ENCODE measurements at regions not wholly inside any gene's neighbourhood (a gene's known extent, or its start where the extent isn't known, plus 50 kb on each side); places are given as distances from the start of the nearest gene placed in this dataset.

DNA sequence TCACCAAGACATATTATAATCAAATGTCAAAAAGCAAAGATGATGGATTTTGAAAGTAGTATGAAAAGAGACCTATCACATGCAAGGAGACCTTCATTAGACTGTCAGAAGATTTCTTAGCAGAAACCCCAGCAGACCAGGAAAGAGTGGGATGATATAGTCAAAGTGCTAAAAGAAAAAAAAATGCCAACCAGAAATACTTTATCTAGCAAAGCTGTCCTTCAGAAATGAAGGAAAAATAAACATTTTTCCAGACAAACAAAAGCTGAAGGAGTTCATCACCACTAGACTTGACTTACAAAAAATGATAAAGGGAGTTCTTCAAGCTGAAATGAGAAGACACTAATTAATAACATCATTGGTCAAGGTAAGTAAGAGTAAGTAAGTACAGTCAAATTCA is 251.2 kb upstream of the SASH1 start:
- no peak for TF ChIP-seq POLR2AphosphoS5 (IDR thresholded peaks at IDR 0.05; ENCODE audit: low read depth)
- TF ChIP-seq, protein P1, sequence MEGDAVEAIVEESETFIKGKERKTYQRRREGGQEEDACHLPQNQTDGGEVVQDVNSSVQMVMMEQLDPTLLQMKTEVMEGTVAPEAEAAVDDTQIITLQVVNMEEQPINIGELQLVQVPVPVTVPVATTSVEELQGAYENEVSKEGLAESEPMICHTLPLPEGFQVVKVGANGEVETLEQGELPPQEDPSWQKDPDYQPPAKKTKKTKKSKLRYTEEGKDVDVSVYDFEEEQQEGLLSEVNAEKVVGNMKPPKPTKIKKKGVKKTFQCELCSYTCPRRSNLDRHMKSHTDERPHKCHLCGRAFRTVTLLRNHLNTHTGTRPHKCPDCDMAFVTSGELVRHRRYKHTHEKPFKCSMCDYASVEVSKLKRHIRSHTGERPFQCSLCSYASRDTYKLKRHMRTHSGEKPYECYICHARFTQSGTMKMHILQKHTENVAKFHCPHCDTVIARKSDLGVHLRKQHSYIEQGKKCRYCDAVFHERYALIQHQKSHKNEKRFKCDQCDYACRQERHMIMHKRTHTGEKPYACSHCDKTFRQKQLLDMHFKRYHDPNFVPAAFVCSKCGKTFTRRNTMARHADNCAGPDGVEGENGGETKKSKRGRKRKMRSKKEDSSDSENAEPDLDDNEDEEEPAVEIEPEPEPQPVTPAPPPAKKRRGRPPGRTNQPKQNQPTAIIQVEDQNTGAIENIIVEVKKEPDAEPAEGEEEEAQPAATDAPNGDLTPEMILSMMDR (IDR thresholded peaks at IDR 0.05; ENCODE audit: insufficient read depth, low read length): no peak

All from HL-60 (cell line).